OCI-LY1 (cell line): ENCODE measurements at regions not wholly inside any gene's neighbourhood (a gene's known extent, or its start where the extent isn't known, plus 50 kb on each side); places are given as distances from the start of the nearest gene placed in this dataset.

Source experiments
- H2AFZ ChIP-seq: fragments of 200-600 bp; sonication (generic), shearing (Covaris generic); 2 replicates; pipeline ENCODE4 v1.6.0; 2014; ENCODE audit warnings: antibody characterized with exemption, mild to moderate bottlenecking, low read length
- H3F3A ChIP-seq: fragments of 200-600 bp; sonication (generic), shearing (Covaris generic); 2 replicates; pipeline ENCODE4 v1.6.0; 2014; ENCODE audit warnings: mild to moderate bottlenecking, antibody characterized with exemption, low read length, moderate library complexity; ENCODE audit not compliant: insufficient read depth
- H3K27ac ChIP-seq: fragments of 200-600 bp; sonication (generic); 2 replicates; pipeline ENCODE4 v1.5.1; 2014; ENCODE audit warnings: low read length, mixed run types, mild to moderate bottlenecking, low read depth; ENCODE audit not compliant: poor library complexity, severe bottlenecking
- H3K27me3 ChIP-seq: fragments of 200-600 bp; sonication (generic); 2 replicates; pipeline ENCODE4 v1.6.0; 2014; ENCODE audit warnings: antibody characterized with exemption, mild to moderate bottlenecking, low read length, moderate library complexity; ENCODE audit not compliant: insufficient read depth
- H3K36me3 ChIP-seq: fragments of 200-600 bp; sonication (generic); 2 replicates; pipeline ENCODE4 v1.6.1; 2014; ENCODE audit warnings: mild to moderate bottlenecking, antibody characterized with exemption, low read length, moderate library complexity, mixed read lengths; ENCODE audit not compliant: insufficient read depth
- H3K4me1 ChIP-seq: fragments of 200-600 bp; sonication (generic); 2 replicates; pipeline ENCODE4 v1.5.1; 2014; ENCODE audit warnings: mild to moderate bottlenecking, low read length, moderate library complexity; ENCODE audit not compliant: insufficient read depth, severe bottlenecking
- H3K4me2 ChIP-seq: fragments of 200-600 bp; sonication (generic), shearing (Covaris generic); 2 replicates; pipeline ENCODE4 v1.6.1; 2014; ENCODE audit warnings: low read length
- H3K4me3 ChIP-seq: fragments of 200-600 bp; sonication (generic); 2 replicates; pipeline ENCODE4 v1.5.1; 2014; ENCODE audit warnings: low read length, low read depth, mild to moderate bottlenecking, mixed read lengths; ENCODE audit not compliant: poor library complexity, severe bottlenecking
- H3K79me2 ChIP-seq: fragments of 200-600 bp; shearing (Covaris generic); 2 replicates; pipeline ENCODE4 v1.6.1; 2016; ENCODE audit warnings: mixed run types, low read length, mixed read lengths; ENCODE audit not compliant: insufficient read depth
- H3K9ac ChIP-seq: fragments of 200-600 bp; sonication (generic), shearing (Covaris generic); 2 replicates; pipeline ENCODE4 v1.6.1; 2014; ENCODE audit warnings: mild to moderate bottlenecking, low read length, mixed read lengths
- H3K9me2 ChIP-seq: fragments of 200-600 bp; sonication (generic), shearing (Covaris generic); 2 replicates; pipeline ENCODE4 v1.6.1; 2014; ENCODE audit warnings: low read depth, mild to moderate bottlenecking, low read length, mixed read lengths
- H3K9me3 ChIP-seq: fragments of 200-600 bp; shearing (Covaris generic); 2 replicates; pipeline ENCODE4 v1.6.1; 2014; ENCODE audit warnings: low read length, mixed read lengths
- H4K20me1 ChIP-seq: fragments of 200-600 bp; sonication (generic), shearing (Covaris generic); 2 replicates; pipeline ENCODE4 v1.6.0; 2016; ENCODE audit warnings: mild to moderate bottlenecking, low read length; ENCODE audit not compliant: insufficient read depth
- CTCF ChIP-seq: fragments of 200-600 bp; sonication (generic), shearing (Covaris generic); IDR thresholded peaks from 2 replicates; pipeline ENCODE4 v1.5.1; 2017; ENCODE audit warnings: mild to moderate bottlenecking, antibody characterized with exemption, low read length, moderate library complexity, mixed read lengths
- EZH2 ChIP-seq: fragments of 200-600 bp; sonication (generic), shearing (Covaris generic); IDR thresholded peaks from 2 replicates; pipeline ENCODE4 v1.8.0; 2017; ENCODE audit warnings: borderline replicate concordance, mixed run types, mild to moderate bottlenecking, antibody characterized with exemption, low read length, moderate library complexity, mixed read lengths

GRCh38 chr7:25320791-25321190 lies 92.5 kb upstream of the NPVF start:
- H3K9me3 ChIP-seq, result no peaks in the 10 kb centered on the region
- no peaks in the 10 kb centered on the region for H3K79me2 ChIP-seq
- H3K4me1 ChIP-seq, result no peaks in the 10 kb centered on the region
- no peak overlapping the region for H3K4me2 ChIP-seq
- H3K9me2 ChIP-seq, result no peaks in the 10 kb centered on the region
- no peaks in the 10 kb centered on the region for H3F3A ChIP-seq
- H3K4me3 ChIP-seq, result no peak overlapping the region
- H3K27me3 ChIP-seq, result no peaks in the 10 kb centered on the region
- H3K36me3 ChIP-seq, result no peaks in the 10 kb centered on the region
- TF ChIP-seq CTCF (no peak), EZH2 (no peak)
- H3K27ac ChIP-seq, result no peak overlapping the region
- no peak overlapping the region for H2AFZ ChIP-seq
- H4K20me1 ChIP-seq, result no peaks in the 10 kb centered on the region
- no peak overlapping the region for H3K9ac ChIP-seq

- no peaks in the 10 kb centered on the region for H3F3A ChIP-seq
- no peak overlapping the region for H3K27ac ChIP-seq
- no peaks in the 10 kb centered on the region for H3K9me3 ChIP-seq
- no peaks in the 10 kb centered on the region for H3K27me3 ChIP-seq
- H3K9me2 ChIP-seq, result no peaks in the 10 kb centered on the region
- H3K79me2 ChIP-seq, result no peaks in the 10 kb centered on the region
- no peak overlapping the region for H3K9ac ChIP-seq
- no peak overlapping the region for H3K4me3 ChIP-seq
- H3K4me2 ChIP-seq, result no peak overlapping the region
- H3K4me1 ChIP-seq, result no peaks in the 10 kb centered on the region
- no peaks in the 10 kb centered on the region for H3K36me3 ChIP-seq
- H2AFZ ChIP-seq, result no peak overlapping the region
- no peaks in the 10 kb centered on the region for H4K20me1 ChIP-seq
- no peak for TF ChIP-seq CTCF
- no peak for TF ChIP-seq EZH2
Measured at GRCh38 chr7:25321424-25321823, 93.1 kb upstream of the NPVF start.

DNA sequence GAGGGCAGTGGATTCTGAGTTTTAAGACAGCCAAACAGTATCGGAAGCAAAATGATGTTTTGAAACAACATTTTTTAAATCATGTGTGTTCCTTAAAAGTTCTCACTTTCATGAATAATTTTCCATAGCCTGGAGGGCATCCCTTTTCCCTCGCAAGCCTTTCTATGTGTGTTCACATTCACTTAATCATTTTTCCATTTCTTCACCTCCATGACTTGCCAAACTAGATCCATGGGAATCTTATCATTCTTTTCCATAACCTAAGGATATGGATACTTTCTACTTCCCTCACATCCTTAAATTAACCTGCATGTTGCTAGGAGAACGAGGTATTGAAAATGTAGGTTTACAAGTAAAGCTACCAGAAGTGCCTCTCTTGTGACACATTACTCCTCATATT lies 94.2 kb upstream of the NPVF start:
- no peak overlapping the region for H3K9ac ChIP-seq
- no peaks in the 10 kb centered on the region for H3K79me2 ChIP-seq
- no peaks in the 10 kb centered on the region for H3K9me2 ChIP-seq
- no peak overlapping the region for H2AFZ ChIP-seq
- no peak overlapping the region for H3K27ac ChIP-seq
- H3K4me2 ChIP-seq, result no peak overlapping the region
- H3K4me1 ChIP-seq, result no peaks in the 10 kb centered on the region
- no peaks in the 10 kb centered on the region for H4K20me1 ChIP-seq
- no peak overlapping the region for H3K4me3 ChIP-seq
- no peaks in the 10 kb centered on the region for H3K9me3 ChIP-seq
- no peaks in the 10 kb centered on the region for H3F3A ChIP-seq
- TF ChIP-seq EZH2 (no peak), CTCF (no peak)
- H3K27me3 ChIP-seq, result no peaks in the 10 kb centered on the region
- no peaks in the 10 kb centered on the region for H3K36me3 ChIP-seq
